GM12878 (cell line): ENCODE measurements at regions not wholly inside any gene's neighbourhood (a gene's known extent, or its start where the extent isn't known, plus 50 kb on each side); places are given as distances from the start of the nearest gene placed in this dataset.

Experiments used
- ATAC-seq: fragments of 200-7000 bp; cut with Tn5 transposase; 3 replicates; pipeline ENCODE4 v1.9.1; 2020; ENCODE audit warnings: mild to moderate bottlenecking, moderate library complexity
- BruUV-seq: library from RNA; stranded (reverse); fragments of 400-500 nt; replicated peaks from 2 replicates; lab custom pipeline; 2021; lab: Mats Ljungman, UMichigan
- CTCF ChIA-PET: fragments of 300-600 bp; sonication (Branson Sonifier 250); formaldehyde crosslinking; extraction: SDS; loops from one replicate; lab custom pipeline; 2021; ENCODE audit warnings: inconsistent platforms; lab: Yijun Ruan, JAX
- POLR2A ChIA-PET: fragments of 350-600 bp; formaldehyde crosslinking; extraction: SDS; loops from one replicate; lab custom pipeline; 2021; ENCODE audit warnings: inconsistent platforms; lab: Charles Lee
- RAD21 ChIA-PET: fragments of 300-600 bp; sonication (Branson Sonifier 250); formaldehyde crosslinking; loops from one replicate; lab custom pipeline; 2023; ENCODE audit warnings: antibody characterized with exemption; ENCODE audit not compliant: unreplicated experiment; lab: Charles Lee
- SMC1A ChIA-PET: fragments of 300-600 bp; sonication (Branson Sonifier 250); formaldehyde crosslinking; loops from one replicate; lab custom pipeline; 2023; ENCODE audit not compliant: unreplicated experiment, uncharacterized antibody; lab: Charles Lee
- DNase-seq: peaks from one replicate; pipeline ENCODE4 v3.0.0-alpha.2; 2011; ENCODE audit warnings: low read depth, low spot score
- FAIRE-seq: peaks from 3 replicates; lab custom pipeline; 2011; peaks lifted over from hg19 to GRCh38; lab: Jason Lieb, UNC
- H2AFZ ChIP-seq: 2 replicates; pipeline ENCODE4 v1.6.0; 2011; ENCODE audit warnings: low read depth, low read length, control low read depth; ENCODE audit not compliant: control insufficient read depth
- H3K27ac ChIP-seq: 2 replicates; pipeline ENCODE4 v1.5.1; 2011; ENCODE audit warnings: control low read depth; ENCODE audit not compliant: control insufficient read depth, insufficient read depth
- H3K27me3 ChIP-seq, 2 experiments: replicated peaks in 1 of 2; 2 replicates each; pipeline versions ENCODE4 v1.6.0 to v1.6.1; 2011; ENCODE audit warnings: low read length in 1 of 2; ENCODE audit not compliant: control insufficient read depth in 2 of 2, insufficient read depth in 2 of 2
- H3K36me3 ChIP-seq, 2 experiments: 2 replicates each; pipeline ENCODE4 v1.5.1; 2011; ENCODE audit warnings: low read length in 1 of 2; ENCODE audit not compliant: control insufficient read depth in 2 of 2, insufficient read depth in 2 of 2
- H3K4me1 ChIP-seq: 2 replicates; pipeline ENCODE4 v1.6.1; 2011; ENCODE audit warnings: mild to moderate bottlenecking, low read length, moderate library complexity, mixed read lengths; ENCODE audit not compliant: control insufficient read depth, insufficient read depth
- H3K4me2 ChIP-seq: 2 replicates; pipeline ENCODE4 v1.6.0; 2011; ENCODE audit warnings: control low read depth; ENCODE audit not compliant: control insufficient read depth, insufficient read depth
- H3K4me3 ChIP-seq: fragments of 200-600 bp; sonication (generic); 2 replicates; pipeline ENCODE4 v1.5.1; 2016
- H3K79me2 ChIP-seq: 2 replicates; pipeline ENCODE4 v1.6.0; 2011; ENCODE audit warnings: low read length; ENCODE audit not compliant: control insufficient read depth, insufficient read depth
- H3K9ac ChIP-seq: 2 replicates; pipeline ENCODE4 v1.8.0; 2011; ENCODE audit warnings: low read length, control low read depth, mixed read lengths; ENCODE audit not compliant: control insufficient read depth, insufficient read depth
- H3K9me3 ChIP-seq: replicated peaks from 3 replicates; pipeline ENCODE4 v1.5.1; 2011; ENCODE audit warnings: mild to moderate bottlenecking, low read length; ENCODE audit not compliant: control insufficient read depth, insufficient read depth
- H4K20me1 ChIP-seq: 2 replicates; pipeline ENCODE4 v1.6.0; 2011; ENCODE audit not compliant: control insufficient read depth, insufficient read depth
- BHLHE40 ChIP-seq, 2 experiments: fragments of 450-650 bp in 1 of 2; IDR thresholded peaks; 2 replicates each; pipeline ENCODE4 v1.6.1; 2011 to 2017; ENCODE audit warnings: low read depth in 2 of 2, borderline replicate concordance in 1 of 2, improper control_type of control experiment in 1 of 2, low read length in 1 of 2, mild to moderate bottlenecking in 1 of 2
- GABPA ChIP-seq: IDR thresholded peaks from 2 replicates; pipeline ENCODE4 v1.6.1; 2014; ENCODE audit warnings: antibody characterized with exemption, low read depth, mild to moderate bottlenecking, inconsistent platforms
- HDGF ChIP-seq: fragments of 450-650 bp; IDR thresholded peaks from 2 replicates; pipeline ENCODE4 v1.6.1; 2016; ENCODE audit warnings: antibody characterized with exemption
- MTA2 ChIP-seq: fragments of 450-650 bp; IDR thresholded peaks from 2 replicates; pipeline ENCODE4 v1.6.1; 2016; ENCODE audit warnings: low read depth, mild to moderate bottlenecking, moderate library complexity
- NFYA ChIP-seq: IDR thresholded peaks from 2 replicates; pipeline ENCODE4 v1.6.1; 2011; ENCODE audit warnings: low read depth, mild to moderate bottlenecking, low read length, improper control_type of control experiment, borderline replicate concordance
- PAX5 ChIP-seq: IDR thresholded peaks from 2 replicates; pipeline ENCODE4 v1.6.1; 2011; ENCODE audit warnings: low read depth, low read length, borderline replicate concordance
- TCF7 ChIP-seq: IDR thresholded peaks from 2 replicates; pipeline ENCODE4 v1.6.1; 2014; ENCODE audit warnings: antibody characterized with exemption, borderline replicate concordance
- ZNF217 ChIP-seq: fragments of 450-650 bp; IDR thresholded peaks from 2 replicates; pipeline ENCODE4 v1.6.1; 2017; ENCODE audit warnings: antibody characterized with exemption, mild to moderate bottlenecking
- ZNF24 ChIP-seq: fragments of 450-650 bp; IDR thresholded peaks from 2 replicates; pipeline ENCODE4 v1.6.1; 2017; ENCODE audit warnings: antibody characterized with exemption, mild to moderate bottlenecking
- WGBS: methylation state at CpG from one replicate; pipeline ENCODE4 v1.1.6; 2016; ENCODE audit warnings: low lambda C conversion rate; ENCODE audit not compliant: insufficient replicate concordance, insufficient coverage; ENCODE audit errors: missing lambda C conversion rate; 5-methylcytosine and 5-hydroxymethylcytosine counted together
- in situ Hi-C: fragments of 300-500 bp; cut with MboI; formaldehyde crosslinking; loops from 9 replicates; pipeline ENCODE4 v1.14.3; 2018; ENCODE audit warnings: mixed read lengths
- intact Hi-C: fragments of 100-400 bp; cut with micrococcal nuclease; formaldehyde crosslinking; loops from one replicate; pipeline ENCODE4 v1.14.2; 2022; ENCODE audit not compliant: unreplicated experiment
- TF ChIP-seq, protein P1 (sequence below): fragments of 450-650 bp; IDR thresholded peaks from 2 replicates; pipeline ENCODE4 v1.6.1; 2017; ENCODE audit warnings: low read depth, mild to moderate bottlenecking, moderate library complexity

- intact Hi-C loops = no loop called here
- no peak for DNase-seq
- Histone ChIP-seq H3K79me2 (no peaks in the 10 kb centered on the region), H3K9me3 (no peaks in the 10 kb centered on the region), H3K36me3 (no peaks in the 10 kb centered on the region), H3K9ac (no peak overlapping the region), H3K4me3 (no peak overlapping the region), H3K4me1 (no peaks in the 10 kb centered on the region), H3K27ac (no peak overlapping the region), H4K20me1 (no peaks in the 10 kb centered on the region), H3K27me3 (no peaks in the 10 kb centered on the region), H3K4me2 (no peak overlapping the region), H2AFZ (no peak overlapping the region)
- WGBS = 57% methylated on average over 6 of the region's 6 CpGs
- ChIA-PET SMC1A (no interaction called here), POLR2A (no interaction called here), CTCF (no interaction called here), RAD21 (no interaction called here)
- BruUV-seq = no TSS peak
- no peak for ATAC-seq
- no peak for FAIRE-seq
- in situ Hi-C loops = no loop called here
- TF ChIP-seq HDGF (no peak), BHLHE40 (IDR thresholded peaks at IDR 0.05; ENCODE audit: borderline replicate concordance in 1 of 2, low read depth in 2 of 2, low read length in 1 of 2) (no peak), MTA2 (no peak), TCF7 (no peak), GABPA (no peak), ZNF24 (no peak), NFYA (no peak), PAX5 (no peak), ZNF217 (no peak)
- TF ChIP-seq, protein P1, sequence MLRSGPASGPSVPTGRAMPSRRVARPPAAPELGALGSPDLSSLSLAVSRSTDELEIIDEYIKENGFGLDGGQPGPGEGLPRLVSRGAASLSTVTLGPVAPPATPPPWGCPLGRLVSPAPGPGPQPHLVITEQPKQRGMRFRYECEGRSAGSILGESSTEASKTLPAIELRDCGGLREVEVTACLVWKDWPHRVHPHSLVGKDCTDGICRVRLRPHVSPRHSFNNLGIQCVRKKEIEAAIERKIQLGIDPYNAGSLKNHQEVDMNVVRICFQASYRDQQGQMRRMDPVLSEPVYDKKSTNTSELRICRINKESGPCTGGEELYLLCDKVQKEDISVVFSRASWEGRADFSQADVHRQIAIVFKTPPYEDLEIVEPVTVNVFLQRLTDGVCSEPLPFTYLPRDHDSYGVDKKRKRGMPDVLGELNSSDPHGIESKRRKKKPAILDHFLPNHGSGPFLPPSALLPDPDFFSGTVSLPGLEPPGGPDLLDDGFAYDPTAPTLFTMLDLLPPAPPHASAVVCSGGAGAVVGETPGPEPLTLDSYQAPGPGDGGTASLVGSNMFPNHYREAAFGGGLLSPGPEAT = no peak
These were observed 330.4 kb downstream of the RFC3 start for GRCh38 chr13:34148359-34148758.
